A204.1 (cell line): ENCODE measurements at regions not wholly inside any gene's neighbourhood (a gene's known extent, or its start where the extent isn't known, plus 50 kb on each side); places are given as distances from the start of the nearest gene placed in this dataset.

ENCODE experiments used
- FAIRE-seq: peaks from 2 replicates; lab custom pipeline; 2012; peaks lifted over from hg19 to GRCh38; lab: Jason Lieb, UNC

DNA sequence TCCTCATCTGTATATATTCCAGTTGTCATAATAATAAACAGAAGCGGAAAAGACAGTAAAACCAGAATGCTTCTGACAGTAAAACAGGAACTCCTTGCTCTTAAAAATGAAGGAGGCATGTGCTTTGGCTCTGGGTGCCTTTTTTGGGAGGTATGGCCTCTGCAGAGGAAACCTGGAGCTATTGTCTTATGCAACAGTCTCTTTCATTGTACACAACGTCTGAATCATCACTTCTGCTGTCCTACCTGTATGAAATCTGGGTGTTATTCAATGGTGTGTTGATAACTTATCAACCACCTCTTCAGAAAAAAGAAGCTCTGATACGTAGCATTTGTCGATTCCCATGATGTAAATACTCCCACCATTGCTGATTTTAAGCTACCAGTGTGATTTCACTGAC lies 64.8 kb downstream of the CDCA7 start:
- FAIRE-seq = no peak

DNA sequence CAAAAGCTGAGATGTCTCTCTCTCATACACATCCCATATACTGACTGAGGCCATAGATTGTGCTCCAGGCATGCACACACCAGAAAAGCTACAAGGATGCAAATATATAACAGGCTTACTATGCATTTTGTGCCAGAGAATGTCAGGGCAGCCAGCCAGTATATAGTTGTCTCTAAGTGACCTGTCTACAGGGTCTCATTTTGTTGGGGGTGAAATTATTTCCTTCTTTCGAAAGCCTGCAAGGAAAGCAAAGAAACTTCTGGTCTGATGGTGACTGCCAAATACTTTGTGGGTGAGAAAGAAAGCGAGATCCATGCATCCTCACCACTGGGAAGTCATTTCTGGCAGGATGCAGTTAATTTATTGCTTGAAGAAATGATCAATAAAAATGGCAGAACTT lies 70.2 kb downstream of the CDCA7 start:
- FAIRE-seq = no peak

DNA sequence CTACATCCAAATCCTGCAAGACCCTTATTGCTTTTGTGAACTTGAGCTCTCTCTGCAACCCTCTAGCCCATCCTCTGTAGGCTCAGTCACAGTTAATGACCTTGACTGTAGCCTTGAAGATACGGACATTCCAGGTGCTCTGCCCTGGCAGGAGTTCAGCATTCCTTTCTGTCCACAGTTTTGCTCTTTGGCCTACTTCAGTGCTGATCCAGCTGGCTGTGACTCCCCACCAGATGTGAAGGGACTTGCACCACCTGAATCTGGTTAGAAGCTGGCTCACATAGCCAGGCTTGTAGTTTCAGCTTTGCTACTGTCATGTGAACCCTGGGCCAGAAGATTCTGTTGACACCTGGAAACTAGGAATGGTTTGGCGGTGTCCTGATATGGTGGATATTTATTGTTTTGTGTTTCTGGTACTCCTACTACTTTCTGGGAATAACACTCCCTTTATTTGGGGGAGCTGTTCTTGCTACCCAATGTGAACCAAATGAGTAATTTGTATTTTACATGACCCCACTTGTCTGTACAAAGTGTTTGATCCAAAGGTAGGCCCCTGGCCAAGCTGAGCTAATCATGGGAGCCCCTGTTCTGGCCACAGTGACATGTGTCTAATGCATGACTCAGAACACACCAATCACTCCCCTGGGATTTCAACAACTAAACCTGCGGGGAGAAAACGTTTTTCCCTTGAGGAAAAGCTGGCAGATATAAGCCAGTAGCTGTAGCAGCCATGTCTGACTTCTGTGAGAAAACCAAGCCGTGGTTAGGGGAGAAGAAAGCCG lies 73.4 kb downstream of the CDCA7 start:
- FAIRE-seq = no peak

DNA sequence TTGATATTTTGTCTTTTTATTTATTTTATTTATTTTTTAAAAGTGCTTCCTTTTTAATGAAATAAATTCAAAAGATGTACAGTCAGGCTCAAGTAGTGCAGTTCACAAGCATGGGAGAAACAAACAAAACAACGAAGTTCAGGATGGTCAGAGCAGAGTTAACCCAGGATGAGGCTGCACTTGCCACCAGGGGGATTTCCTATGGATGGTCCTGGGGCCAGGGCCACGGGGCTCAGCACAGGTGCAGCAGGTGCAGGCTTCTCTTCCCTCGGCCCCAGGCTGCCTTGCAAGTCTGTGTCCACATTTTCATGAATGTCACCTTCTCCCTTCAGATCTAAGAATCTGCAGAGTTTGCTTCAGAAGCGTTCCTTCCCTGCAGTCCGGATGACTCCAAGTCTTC lies 76.5 kb downstream of the CDCA7 start:
- FAIRE-seq = no peak

DNA sequence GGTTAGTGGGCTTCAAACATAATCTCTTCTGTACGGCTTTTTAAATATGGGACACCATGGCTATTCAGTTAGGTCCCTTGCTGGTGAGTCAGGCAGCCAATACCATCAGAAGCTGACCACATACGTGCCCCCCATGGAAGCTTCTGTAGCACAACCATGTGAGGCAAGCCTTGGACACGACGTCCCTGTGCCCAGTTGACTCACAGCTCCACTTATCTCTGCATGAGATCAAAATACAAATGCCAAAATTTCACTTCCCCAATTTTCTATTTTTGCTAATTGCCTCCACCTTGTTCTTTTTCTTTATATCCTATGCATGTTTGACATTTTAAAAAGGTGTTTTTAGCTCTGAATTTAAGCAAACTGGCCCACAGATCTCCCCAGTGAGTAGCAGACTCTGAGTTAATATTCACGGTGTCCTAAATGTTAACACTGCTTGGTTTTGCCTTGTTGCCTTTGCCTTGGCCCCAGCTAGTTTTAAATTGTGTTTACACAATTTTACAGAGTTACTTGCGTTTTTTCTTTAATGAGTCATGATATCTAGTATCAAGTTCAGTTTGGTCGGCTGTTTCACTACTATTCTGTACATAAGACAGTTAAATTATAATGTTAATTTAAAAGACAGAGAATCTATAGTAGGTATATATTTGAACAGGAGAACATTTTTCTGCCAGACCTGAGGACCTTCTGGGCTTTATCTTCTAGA lies 77.5 kb downstream of the CDCA7 start:
- FAIRE-seq = no peak

DNA sequence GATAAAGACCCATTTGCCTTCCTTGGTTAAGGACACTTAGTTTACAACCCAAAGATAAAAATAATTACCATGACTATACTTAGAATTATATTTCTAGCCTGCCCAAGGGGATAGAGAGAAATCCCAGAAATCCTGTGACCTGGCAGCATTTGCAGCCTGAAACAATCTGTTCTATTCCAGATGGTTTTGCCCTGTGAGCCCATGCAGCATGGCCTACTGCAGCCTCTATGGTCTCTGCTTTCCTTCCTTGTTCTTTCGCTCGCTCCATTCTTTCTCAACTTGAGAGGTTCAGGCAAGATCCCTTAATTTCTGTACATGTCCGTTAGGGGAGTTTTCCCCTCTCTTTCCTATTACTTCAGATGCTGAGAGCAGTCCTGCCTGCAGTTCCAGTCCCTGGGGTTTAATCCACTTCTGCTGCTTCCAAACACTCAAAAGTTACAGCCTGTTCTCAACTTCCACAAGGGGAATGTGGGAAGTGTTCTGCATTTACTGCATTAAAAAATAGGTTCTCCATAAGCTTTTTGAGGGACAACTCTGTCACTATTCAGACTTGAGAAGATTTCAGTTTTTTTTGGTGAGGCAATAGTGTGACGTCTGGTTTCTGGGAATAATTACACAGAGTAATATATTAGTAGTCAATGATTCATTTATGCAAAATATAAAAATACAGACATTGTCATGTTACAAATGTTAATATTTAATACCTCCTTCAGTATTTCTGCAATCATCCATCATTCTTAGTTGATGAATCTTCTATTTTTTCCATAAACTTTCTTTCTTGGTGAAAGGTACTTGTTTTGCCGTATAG lies 80.3 kb downstream of the CDCA7 start:
- FAIRE-seq = no peak

DNA sequence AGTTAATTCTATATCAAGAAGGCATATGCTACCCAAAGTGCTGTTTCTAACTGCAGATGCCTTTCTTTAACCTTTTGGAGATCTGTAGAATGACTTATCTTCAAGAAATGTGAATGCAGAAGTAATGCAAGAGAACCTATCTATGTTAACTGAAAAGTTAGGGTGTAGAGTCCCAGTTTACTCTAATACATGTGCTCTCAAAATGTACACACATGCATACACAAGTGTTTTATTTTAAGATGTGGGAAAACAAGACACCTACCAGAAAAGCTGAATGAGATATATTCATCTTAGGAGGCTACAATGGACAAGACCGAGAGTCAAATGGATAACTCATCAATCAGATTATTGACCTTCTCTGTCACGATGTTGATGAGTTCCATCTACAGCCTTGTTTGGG lies 80.9 kb downstream of the CDCA7 start:
- FAIRE-seq = no peak

DNA sequence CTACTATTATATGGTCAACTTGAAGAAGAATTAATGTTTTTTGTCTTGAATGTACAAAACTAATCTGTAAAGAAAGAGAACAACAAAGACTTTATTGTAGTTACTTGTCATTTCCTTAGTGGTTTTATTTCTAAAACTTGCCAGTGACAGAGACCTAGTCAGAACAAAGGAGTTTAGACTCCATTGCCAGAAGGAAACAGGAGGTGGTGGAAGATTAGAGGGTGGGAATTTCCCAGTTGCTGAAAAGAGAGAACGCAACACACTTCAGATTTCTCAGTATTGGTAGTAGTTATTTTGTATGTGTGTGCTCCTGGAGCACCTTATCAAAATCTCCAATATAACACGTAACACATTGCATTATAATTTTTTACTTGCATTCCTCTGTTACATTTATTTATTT lies 81.4 kb downstream of the CDCA7 start:
- no peak for FAIRE-seq

DNA sequence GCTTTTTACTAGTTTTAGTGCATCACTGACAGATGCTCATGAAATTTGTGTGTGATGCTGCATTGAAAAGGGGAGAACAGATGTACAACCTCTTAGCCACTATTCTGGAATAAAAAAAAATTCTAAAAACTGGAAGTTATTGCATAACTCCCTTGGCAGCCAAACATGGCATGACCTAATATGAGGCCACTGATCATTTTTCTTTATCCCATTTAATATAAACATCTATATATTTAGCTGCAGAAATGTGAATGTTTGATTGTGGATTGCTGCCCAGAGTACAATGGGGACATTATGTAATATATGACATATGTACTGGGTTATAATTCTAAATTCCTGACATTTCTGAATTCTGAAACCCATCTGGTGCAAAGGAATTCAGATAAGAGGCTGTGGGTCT lies 86.5 kb downstream of the CDCA7 start:
- no peak for FAIRE-seq

DNA sequence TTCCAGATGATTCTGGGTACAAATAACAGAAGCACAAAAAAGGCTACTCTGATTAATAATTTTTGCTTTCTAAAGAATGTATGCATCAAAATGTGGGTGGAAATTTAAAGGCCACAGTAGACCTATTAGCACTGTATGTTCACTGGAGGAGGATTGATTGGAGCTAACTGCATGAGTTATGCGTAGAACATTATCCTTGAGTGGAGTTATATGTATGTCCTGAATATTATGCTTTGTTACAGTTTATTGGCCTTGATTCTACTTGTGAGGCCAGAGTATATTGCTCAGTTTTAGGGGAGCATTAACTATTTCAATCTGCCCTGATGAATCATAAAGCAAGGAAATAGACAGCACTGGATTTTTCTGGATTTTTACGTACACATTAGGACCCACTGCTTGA lies 87.9 kb downstream of the CDCA7 start:
- no peak for FAIRE-seq

DNA sequence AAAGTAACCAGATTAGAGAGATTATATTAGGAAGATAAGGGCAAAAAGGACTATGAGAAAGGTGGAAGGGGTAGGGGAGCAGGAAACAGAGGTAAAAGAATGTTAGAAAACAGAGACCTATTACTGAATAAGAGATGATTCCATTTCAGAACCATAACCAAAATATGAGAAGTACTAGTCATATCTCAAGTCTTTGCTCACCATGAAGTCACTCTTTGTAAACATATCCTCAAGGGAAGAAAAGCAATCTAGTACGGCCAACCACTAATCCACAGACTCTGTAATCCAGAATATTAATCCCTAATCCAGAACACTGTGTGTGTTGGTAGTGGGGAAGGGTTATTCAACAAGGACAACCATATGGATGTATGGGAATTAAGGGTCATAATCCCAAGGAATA lies 92.0 kb downstream of the CDCA7 start:
- FAIRE-seq = no peak

DNA sequence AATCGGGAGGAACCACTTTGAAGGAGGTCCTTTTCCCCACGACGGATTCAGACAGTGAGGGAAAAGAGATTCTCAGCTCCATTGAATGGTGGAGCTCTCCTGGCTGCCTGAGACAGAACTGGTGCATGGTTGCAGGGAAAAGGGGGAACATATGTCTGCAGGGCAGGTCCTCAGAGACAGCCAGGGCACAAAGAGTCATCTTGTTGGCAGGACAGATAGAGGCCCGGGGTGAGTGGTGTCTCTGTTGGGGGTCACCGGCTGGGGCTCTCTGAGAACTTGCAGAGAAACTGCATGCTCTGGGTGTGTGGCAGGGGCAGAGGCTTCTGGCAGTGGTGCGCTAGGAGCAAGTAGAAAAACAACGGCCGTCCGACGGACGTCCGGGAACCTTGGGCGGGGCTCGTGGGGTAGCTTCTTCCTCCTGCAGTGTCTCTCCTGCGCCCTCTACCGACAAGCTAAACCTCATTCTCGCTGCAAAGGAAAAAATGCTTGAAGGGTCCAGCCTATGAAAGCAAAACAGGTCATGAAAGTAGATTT lies 94.3 kb downstream of the CDCA7 start:
- peak; percentile 86 for FAIRE-seq

DNA sequence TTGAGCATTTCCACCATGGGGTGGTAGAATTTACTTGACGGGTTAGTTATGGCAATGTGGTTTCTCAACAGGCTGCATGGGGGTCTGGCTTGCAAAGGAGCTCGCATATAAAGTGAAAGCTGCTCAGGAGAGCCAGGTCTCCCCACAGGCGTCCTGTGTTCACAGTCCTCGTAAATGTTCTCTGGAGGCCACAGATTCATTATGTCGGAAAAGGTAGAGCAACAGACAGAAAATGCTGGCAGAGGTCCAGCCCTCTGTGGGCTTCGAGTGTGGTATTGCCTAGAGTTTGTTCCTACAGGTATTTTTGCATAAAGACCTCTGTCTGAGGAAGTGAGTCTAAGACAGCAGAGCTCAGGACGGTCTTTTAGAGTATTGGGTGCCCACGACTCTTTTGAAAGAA lies 96.4 kb downstream of the CDCA7 start:
- FAIRE-seq = no peak

DNA sequence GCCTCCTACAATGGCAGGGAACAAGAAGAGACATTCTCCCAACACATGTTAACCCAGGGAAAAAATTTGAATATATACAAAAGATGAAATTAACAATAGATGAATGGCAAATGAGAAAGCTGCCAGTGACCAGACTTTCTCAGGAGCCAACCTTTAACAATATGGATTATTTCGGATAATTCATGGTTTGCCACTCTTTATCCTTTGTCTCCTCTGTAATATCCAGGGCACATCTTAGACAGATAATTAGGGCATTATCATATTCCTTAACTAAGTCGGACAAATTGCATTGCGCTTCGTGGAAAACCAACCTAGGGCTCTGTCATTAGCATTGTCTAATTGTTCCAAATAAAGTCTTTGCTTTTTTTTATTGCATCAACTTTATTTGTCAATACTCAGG lies 97.3 kb downstream of the CDCA7 start:
- no peak for FAIRE-seq

DNA sequence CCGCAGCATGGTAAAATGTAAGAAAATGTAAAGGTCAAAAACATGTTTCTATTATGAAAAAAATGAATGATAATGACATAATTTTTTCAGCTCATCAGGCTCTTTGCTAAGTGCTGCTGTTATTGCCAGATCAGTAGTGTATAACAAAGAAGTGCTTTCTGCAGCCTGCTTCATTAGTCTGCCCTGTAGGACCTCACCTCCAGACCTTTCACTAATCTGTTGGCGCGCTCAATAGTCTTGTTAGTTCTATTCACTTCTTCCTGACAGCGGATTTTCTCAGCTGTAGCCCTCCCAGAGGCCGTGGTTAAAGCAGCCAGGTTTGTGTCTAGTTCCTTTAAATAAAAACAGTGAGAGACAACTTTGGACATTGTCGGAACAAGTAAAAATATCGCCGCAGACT lies 97.7 kb downstream of the CDCA7 start:
- no peak for FAIRE-seq

DNA sequence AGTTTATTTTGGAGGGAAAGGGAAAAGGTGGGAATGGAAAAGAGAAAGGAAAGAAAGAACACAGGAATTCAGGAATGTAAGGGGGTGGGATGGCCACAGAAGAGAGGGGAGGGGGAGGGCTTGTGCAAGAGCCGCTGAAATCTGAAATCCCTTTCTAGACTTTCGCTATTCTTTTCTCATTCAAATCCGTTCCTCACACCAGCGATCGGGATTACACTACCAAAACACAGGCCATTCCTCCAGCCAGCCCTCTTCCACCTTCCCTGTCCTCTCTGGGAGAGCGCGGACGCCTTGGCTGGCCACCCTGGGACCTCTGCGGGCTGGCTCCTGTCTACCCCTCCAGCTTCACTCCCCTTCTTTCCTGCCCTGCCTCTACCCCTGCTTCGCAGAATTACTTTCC lies 102.3 kb downstream of the CDCA7 start:
- FAIRE-seq = no peak

DNA sequence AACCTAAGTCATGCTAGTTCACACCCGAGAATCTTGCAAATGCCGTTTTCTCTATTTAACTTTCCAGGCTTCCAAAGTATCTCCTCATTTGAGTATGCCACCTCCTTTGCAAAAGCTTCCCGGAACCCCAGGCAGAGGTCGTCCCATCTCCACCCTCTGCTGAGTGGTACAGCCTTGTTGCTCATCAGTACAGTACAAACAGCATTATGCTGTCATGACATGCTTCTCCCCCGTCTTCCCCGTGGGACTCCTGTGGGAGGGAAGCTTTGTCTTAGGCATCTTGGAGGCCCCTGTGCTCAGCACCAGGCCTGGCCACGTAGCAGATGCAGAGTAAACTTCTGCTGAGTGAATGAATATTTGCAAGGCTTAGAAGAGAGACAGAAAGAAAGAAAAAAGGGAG lies 102.7 kb downstream of the CDCA7 start:
- FAIRE-seq = no peak

DNA sequence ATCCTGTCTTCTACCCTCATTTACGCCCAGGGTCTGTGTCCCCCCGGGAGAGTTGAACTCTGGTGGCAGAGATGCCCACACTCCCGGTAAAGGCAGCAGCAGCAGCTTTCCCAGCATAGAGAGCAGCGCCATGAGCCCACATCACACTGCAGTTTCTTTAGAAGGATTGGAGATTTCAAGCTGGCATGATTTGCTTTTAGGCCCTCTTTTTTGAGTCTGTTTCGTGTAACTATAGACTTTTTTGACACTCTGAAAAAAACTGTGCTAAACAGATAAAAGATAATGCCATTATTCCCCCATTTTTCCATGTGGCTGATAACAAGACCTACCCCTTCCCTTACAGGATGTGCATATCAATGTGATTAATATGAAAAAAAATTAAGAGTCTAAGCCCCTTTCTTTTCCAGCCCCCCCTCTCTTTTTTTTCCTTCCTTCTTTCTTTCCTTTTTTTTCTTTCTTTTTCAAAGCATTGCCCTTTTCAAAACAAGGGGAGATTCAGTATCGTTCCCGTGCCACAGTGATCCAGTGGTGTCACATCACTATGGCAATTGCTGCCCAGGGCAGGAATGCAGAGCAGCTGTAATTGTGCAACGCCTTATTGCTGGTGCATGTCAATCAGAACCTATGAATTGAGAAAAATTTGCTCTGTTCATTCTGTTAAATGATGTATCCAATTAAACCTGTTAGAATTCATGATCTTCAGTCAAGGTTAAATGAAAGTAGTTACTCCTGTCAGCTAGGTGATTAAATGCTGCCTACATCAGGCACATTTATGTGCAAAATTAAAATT lies 104.5 kb downstream of the CDCA7 start:
- FAIRE-seq = no peak

DNA sequence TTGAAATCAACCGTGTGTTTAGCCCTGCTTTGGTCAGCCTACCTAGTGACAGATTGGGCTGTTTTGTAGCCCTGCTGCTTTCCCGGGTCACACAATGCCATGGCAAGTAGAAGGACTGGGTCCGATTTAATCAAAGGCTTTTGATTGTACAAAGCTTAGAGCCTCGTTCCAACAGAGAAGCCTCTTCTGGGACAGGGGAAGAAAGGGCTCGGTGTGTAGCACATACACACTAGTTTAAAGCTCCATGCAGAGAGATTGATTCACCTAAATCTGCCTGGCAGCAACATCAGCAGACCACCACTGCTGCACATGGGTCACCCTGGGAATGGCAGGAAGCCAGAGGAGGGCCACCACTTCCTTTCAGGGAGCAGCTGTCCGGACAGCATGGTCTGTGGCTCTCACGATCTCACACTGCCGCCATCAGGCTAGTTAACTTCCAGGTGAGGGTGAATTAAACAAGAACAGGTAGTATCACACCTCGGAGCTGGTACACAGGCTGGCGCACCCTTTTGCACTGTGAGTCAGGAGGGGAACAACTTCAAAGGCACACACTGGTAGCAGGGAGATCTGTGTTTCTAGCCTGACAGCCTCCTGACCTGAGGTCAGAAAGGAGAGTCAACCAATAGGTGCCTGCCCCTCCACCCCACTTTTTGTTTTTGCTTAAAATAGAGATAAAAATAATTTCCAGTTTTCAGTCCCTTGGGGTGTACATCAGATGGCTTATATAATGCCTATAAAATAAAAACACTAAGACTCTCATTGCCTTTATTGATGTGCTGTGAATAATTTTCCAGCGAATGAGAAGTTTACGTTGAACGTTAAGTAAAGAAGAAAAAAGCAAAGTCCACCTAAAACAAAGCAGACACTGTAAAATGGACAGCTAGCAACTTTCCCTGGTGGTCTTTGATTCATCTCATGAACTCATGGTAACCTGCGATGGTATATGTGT lies 108.5 kb downstream of the CDCA7 start:
- FAIRE-seq = no peak

DNA sequence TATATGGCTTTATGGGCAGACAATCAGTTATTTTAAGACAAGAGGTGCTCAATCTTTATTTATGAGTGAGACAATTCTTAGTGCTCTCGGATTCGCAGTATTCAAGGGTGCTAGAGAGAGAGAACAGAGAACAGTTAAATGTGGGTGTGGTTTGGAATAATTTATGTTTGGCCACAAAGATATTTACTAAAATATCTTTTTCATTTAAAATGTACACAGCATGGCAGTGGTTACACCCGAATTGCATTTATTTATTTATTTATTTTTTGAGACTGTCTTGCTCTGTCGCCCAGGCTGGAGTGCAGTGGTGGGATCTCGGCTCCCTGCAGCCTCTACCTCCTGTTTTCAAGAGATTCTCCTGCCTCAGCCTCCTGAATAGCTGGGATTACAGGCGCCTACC lies 109.2 kb downstream of the CDCA7 start:
- FAIRE-seq = no peak

DNA sequence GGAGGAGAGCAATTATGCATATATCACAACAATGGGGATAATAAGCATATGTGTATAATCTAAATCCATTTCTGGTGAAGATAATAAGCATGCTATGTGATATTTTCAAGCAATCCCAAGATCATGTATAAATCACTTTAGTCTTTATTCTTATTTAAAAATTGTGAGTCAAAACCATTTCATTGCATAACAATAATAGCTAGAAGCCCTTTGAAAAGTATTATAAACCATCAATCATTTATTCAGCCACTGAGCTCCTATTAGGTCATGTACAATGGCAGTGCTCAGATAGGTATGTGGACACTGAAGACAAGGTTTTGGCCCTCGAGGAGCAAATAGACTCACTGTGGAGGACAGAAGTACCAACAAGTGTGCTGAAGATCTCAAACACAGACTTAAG lies 113.1 kb downstream of the CDCA7 start:
- no peak for FAIRE-seq
